MM.1S (cell line): ENCODE measurements at regions not wholly inside any gene's neighbourhood (a gene's known extent, or its start where the extent isn't known, plus 50 kb on each side); places are given as distances from the start of the nearest gene placed in this dataset.

Experiments used
- EZH2 ChIP-seq: fragments of 300-600 bp; sonication (generic); optimal IDR thresholded peaks from 2 replicates; pipeline ENCODE3; 2017; ENCODE audit warnings: low read depth, mild to moderate bottlenecking, antibody characterized with exemption, low read length, mixed read lengths
- TF ChIP-seq, protein P1 (sequence below): fragments of 300-600 bp; sonication (generic); IDR thresholded peaks from 2 replicates; pipeline ENCODE4 v1.5.1; 2016; ENCODE audit warnings: antibody characterized with exemption, low read length, mixed read lengths

DNA sequence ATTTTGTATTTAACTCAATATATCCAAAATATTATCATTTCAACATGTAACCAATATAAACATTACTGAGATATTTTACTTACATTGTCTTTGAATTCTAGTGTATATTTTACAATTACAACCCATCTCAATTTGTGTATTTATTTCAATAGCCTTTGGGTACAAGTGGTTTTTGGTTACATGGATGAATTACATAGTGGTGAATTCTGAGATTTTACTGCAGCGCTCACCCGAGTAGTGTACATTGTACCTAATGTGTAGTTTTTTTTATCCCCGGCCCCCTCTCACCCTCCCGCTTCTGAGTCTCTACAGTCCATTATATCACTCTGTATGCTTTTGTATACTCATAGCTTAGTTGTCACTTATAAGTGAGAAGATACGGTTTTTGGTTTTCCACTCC, 117.0 kb upstream of the GALNT2 start:
- no peak for TF ChIP-seq EZH2
- TF ChIP-seq, protein P1, sequence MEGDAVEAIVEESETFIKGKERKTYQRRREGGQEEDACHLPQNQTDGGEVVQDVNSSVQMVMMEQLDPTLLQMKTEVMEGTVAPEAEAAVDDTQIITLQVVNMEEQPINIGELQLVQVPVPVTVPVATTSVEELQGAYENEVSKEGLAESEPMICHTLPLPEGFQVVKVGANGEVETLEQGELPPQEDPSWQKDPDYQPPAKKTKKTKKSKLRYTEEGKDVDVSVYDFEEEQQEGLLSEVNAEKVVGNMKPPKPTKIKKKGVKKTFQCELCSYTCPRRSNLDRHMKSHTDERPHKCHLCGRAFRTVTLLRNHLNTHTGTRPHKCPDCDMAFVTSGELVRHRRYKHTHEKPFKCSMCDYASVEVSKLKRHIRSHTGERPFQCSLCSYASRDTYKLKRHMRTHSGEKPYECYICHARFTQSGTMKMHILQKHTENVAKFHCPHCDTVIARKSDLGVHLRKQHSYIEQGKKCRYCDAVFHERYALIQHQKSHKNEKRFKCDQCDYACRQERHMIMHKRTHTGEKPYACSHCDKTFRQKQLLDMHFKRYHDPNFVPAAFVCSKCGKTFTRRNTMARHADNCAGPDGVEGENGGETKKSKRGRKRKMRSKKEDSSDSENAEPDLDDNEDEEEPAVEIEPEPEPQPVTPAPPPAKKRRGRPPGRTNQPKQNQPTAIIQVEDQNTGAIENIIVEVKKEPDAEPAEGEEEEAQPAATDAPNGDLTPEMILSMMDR, result no peak
